Fibroblast of peridontal ligament (primary cell): ENCODE measurements at regions not wholly inside any gene's neighbourhood (a gene's known extent, or its start where the extent isn't known, plus 50 kb on each side); places are given as distances from the start of the nearest gene placed in this dataset.
A peak's percentile ranks its signal among the peaks of the same experiment; 100 is the strongest.

Experiments used
- DNase-seq: peaks from one replicate; pipeline ENCODE4 v3.0.0-alpha.2; 2010; ENCODE audit errors: extremely low read depth

GRCh38 chr18:78836838-78837237 lies 142.8 kb upstream of the SALL3 start:
- DNase-seq, result no peak

- no peak for DNase-seq
Observed at GRCh38 chr18:78837754-78838153, 141.9 kb upstream of the SALL3 start.

GRCh38 chr18:78838183-78838582 lies 141.4 kb upstream of the SALL3 start:
- no peak for DNase-seq

- no peak for DNase-seq
Observed at GRCh38 chr18:78849046-78849445, 130.6 kb upstream of the SALL3 start.

- DNase-seq, result no peak
Observed at GRCh38 chr18:78849458-78849857, 130.2 kb upstream of the SALL3 start.

- no peak for DNase-seq
Observed at GRCh38 chr18:78853341-78853740, 126.3 kb upstream of the SALL3 start.

GRCh38 chr18:78855188-78855587 lies 124.4 kb upstream of the SALL3 start:
- DNase-seq, result no peak

GRCh38 chr18:78856569-78857313 lies 122.9 kb upstream of the SALL3 start:
- no peak for DNase-seq

GRCh38 chr18:78857314-78858150 lies 122.1 kb upstream of the SALL3 start:
- DNase-seq, result no peak

GRCh38 chr18:78859686-78860085 lies 119.9 kb upstream of the SALL3 start:
- no peak for DNase-seq

- no peak for DNase-seq
Observed at GRCh38 chr18:78860117-78860516, 119.5 kb upstream of the SALL3 start.

GRCh38 chr18:78861116-78861515 lies 118.5 kb upstream of the SALL3 start:
- no peak for DNase-seq

- DNase-seq, result no peak
Observed at GRCh38 chr18:78861706-78862105, 117.9 kb upstream of the SALL3 start.

GRCh38 chr18:78862395-78862794 lies 117.2 kb upstream of the SALL3 start:
- no peak for DNase-seq

GRCh38 chr18:78865056-78865598 lies 114.5 kb upstream of the SALL3 start:
- no peak for DNase-seq

- no peak for DNase-seq
Observed at GRCh38 chr18:78865771-78866310, 113.8 kb upstream of the SALL3 start.

- no peak for DNase-seq
Observed at GRCh38 chr18:78867131-78867530, 112.5 kb upstream of the SALL3 start.

- DNase-seq, result no peak
Observed at GRCh38 chr18:78868330-78869316, 111.0 kb upstream of the SALL3 start.

GRCh38 chr18:78871618-78872017 lies 108.0 kb upstream of the SALL3 start:
- peak; percentile 14 for DNase-seq

- DNase-seq, result peak; percentile 30
Observed at GRCh38 chr18:78873926-78874500, 105.6 kb upstream of the SALL3 start.
